Naive thymus-derived CD4-positive, alpha-beta T cell (primary cell): ENCODE measurements at regions not wholly inside any gene's neighbourhood (a gene's known extent, or its start where the extent isn't known, plus 50 kb on each side); places are given as distances from the start of the nearest gene placed in this dataset.

Source experiments
- ATAC-seq: fragments of 150-1000 bp; cut with Tn5 transposase; 2 replicates; pipeline ENCODE4 v1.10.0; 2021; ENCODE audit warnings: mild to moderate bottlenecking, moderate library complexity
- CTCF ChIA-PET: fragments of 350-600 bp; sonication (Branson Sonifier 250); formaldehyde crosslinking; loops from one replicate; lab custom pipeline; 2021; ENCODE audit warnings: antibody characterized with exemption; lab: Charles Lee
- POLR2A ChIA-PET: fragments of 350-600 bp; sonication (Branson Sonifier 250); formaldehyde crosslinking; loops from one replicate; lab custom pipeline; 2021; ENCODE audit warnings: antibody characterized with exemption, inconsistent platforms; lab: Charles Lee
- DNase-seq, 9 donors: peaks; one replicate each; pipeline versions ENCODE4 v3.0.0 to v3.0.0-alpha.2; 2020 to 2022; ENCODE audit warnings: mixed read lengths in 1 of 9
- H3K27ac ChIP-seq: one replicate; pipeline ENCODE4 v1.7.0; 2013; ENCODE audit warnings: mild to moderate bottlenecking, low read depth, low read length, moderate library complexity
- H3K27me3 ChIP-seq, 2 donors: one replicate each; pipeline ENCODE4 v1.7.0; 2013; ENCODE audit warnings: low read length in 2 of 2, mild to moderate bottlenecking in 2 of 2, moderate library complexity in 2 of 2; ENCODE audit not compliant: control insufficient read depth in 2 of 2, insufficient read depth in 2 of 2
- H3K36me3 ChIP-seq, 3 experiments: 1 replicate in 2 of 3; 2 replicates in 1 of 3; pipeline ENCODE4 v1.7.0; 2013; ENCODE audit warnings: low read length in 3 of 3, mild to moderate bottlenecking in 3 of 3, moderate library complexity in 1 of 3; ENCODE audit not compliant: insufficient read depth in 3 of 3, control insufficient read depth in 2 of 3
- H3K4me1 ChIP-seq, 2 donors: one replicate each; pipeline ENCODE4 v1.7.0; 2013; ENCODE audit warnings: low read length in 2 of 2, mild to moderate bottlenecking in 2 of 2, moderate library complexity in 1 of 2; ENCODE audit not compliant: control insufficient read depth in 2 of 2, insufficient read depth in 2 of 2
- H3K4me3 ChIP-seq: 2 replicates; pipeline ENCODE4 v1.7.0; 2013; ENCODE audit warnings: mild to moderate bottlenecking, low read length
- H3K9me3 ChIP-seq, 3 experiments: 1 replicate in 2 of 3; 2 replicates in 1 of 3; pipeline ENCODE4 v1.7.0; 2013; ENCODE audit warnings: low read length in 3 of 3; ENCODE audit not compliant: control insufficient read depth in 2 of 3
- H3K27ac Mint-ChIP-seq, 9 donors: one replicate each; pipeline ENCODE4 v1.8.0; 2020 to 2022; ENCODE audit warnings: mixed read lengths in 9 of 9, mild to moderate bottlenecking in 8 of 9, moderate library complexity in 5 of 9, inconsistent platforms in 2 of 9
- H3K27me3 Mint-ChIP-seq, 5 donors: one replicate each; pipeline ENCODE4 v1.8.0; 2021 to 2022; ENCODE audit warnings: mixed read lengths in 5 of 5, mild to moderate bottlenecking in 1 of 5
- H3K36me3 Mint-ChIP-seq, 5 donors: one replicate each; pipeline ENCODE4 v1.8.0; 2020 to 2022; ENCODE audit warnings: mixed read lengths in 5 of 5, mild to moderate bottlenecking in 3 of 5, inconsistent platforms in 1 of 5
- H3K4me1 Mint-ChIP-seq, 7 donors: one replicate each; pipeline ENCODE4 v1.8.0; 2020 to 2022; ENCODE audit warnings: mixed read lengths in 7 of 7, mild to moderate bottlenecking in 3 of 7, inconsistent platforms in 1 of 7
- H3K4me3 Mint-ChIP-seq, 10 donors: one replicate each; pipeline ENCODE4 v1.8.0; 2020 to 2022; ENCODE audit warnings: mild to moderate bottlenecking in 10 of 10, mixed read lengths in 10 of 10, moderate library complexity in 6 of 10, inconsistent platforms in 2 of 10
- H3K9me3 Mint-ChIP-seq, 11 donors: one replicate each; pipeline ENCODE4 v1.8.0; 2020 to 2022; ENCODE audit warnings: mixed read lengths in 11 of 11, mild to moderate bottlenecking in 4 of 11, inconsistent platforms in 1 of 11, moderate library complexity in 1 of 11
- intact Hi-C, 2 donors: fragments of 100-400 bp; cut with micrococcal nuclease; formaldehyde crosslinking; loops; one replicate each; pipeline ENCODE4 v1.15.1; 2023

DNA sequence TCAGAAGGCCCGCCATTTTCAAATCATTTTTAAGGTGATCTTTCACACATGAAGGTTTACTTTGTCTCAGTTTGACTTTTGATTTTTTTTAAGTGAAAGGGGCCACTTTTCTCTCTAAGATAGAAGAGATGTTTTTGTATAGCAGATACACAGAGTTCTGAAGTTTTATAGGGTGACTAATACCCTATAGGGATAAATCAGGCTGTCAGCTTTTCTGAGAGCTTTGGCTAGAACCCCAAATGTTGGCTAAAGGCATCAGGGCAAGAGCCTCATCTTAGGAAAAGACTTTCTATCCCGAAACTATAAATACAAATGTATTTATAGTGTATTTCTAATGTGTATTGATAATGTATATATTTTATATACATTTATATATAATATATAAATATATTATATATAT lies 181.4 kb downstream of the TBX18 start:
- DNase-seq: no peak
- ChIA-PET CTCF (no interaction called here), POLR2A (no interaction called here)
- no peaks in the 10 kb centered on the region for H3K27me3 ChIP-seq
- H3K4me1 ChIP-seq: no peaks in the 10 kb centered on the region
- no peak overlapping the region for H3K27ac ChIP-seq
- H3K4me1 Mint-ChIP-seq: no peaks in the 10 kb centered on the region
- intact Hi-C loops: loop anchor here in 1 of 2 donors (1.0 kb wide), 1 partner anchor 18 kb away; no protein-coding TSS in a partner anchor
- H3K9me3 Mint-ChIP-seq: peaks cover 0 to 9% (median 3%) of the 10 kb centered on the region in 11 donors
- ATAC-seq: no peak
- no peaks in the 10 kb centered on the region for H3K36me3 Mint-ChIP-seq
- H3K4me3 Mint-ChIP-seq: no peak overlapping the region
- H3K36me3 ChIP-seq: no peaks in the 10 kb centered on the region
- H3K27me3 Mint-ChIP-seq: no peaks in the 10 kb centered on the region
- H3K27ac Mint-ChIP-seq: no peak overlapping the region
- no peak overlapping the region for H3K4me3 ChIP-seq
- no peaks in the 10 kb centered on the region for H3K9me3 ChIP-seq

GRCh38 chr6:84581494-84582259 lies 182.7 kb downstream of the TBX18 start:
- no peak for ATAC-seq
- peaks cover 0 to 9% (median 3%) of the 10 kb centered on the region in 11 donors for H3K9me3 Mint-ChIP-seq
- H3K4me3 ChIP-seq: no peak overlapping the region

GRCh38 chr6:84579404-84579803 lies 185.0 kb downstream of the TBX18 start:
- no peak overlapping the region for H3K27ac ChIP-seq
- CTCF ChIA-PET: no interaction called here
- no peak overlapping the region for H3K4me3 ChIP-seq
- intact Hi-C loops: no loop called here
- no peaks in the 10 kb centered on the region for H3K36me3 Mint-ChIP-seq
- H3K27me3 ChIP-seq: no peaks in the 10 kb centered on the region
- no peak overlapping the region for H3K4me3 Mint-ChIP-seq
- DNase-seq (no peak), ATAC-seq (no peak)
- H3K27ac Mint-ChIP-seq: no peak overlapping the region
- peaks cover 0 to 9% (median 2%) of the 10 kb centered on the region in 11 donors for H3K9me3 Mint-ChIP-seq
- no peaks in the 10 kb centered on the region for H3K36me3 ChIP-seq
- POLR2A ChIA-PET: no interaction called here
- H3K9me3 ChIP-seq: no peaks in the 10 kb centered on the region
- H3K27me3 Mint-ChIP-seq: no peaks in the 10 kb centered on the region
- no peaks in the 10 kb centered on the region for H3K4me1 ChIP-seq
- H3K4me1 Mint-ChIP-seq: peaks cover 0 to 3% (median 0%) of the 10 kb centered on the region in 7 donors

More at GRCh38 chr6:84581494-84582259, 182.7 kb downstream of the TBX18 start:
- intact Hi-C loops: loop anchor here in 1 of 2 donors (1.0 kb wide), 1 partner anchor 20 kb away; no protein-coding TSS in a partner anchor
- Histone ChIP-seq H3K27me3 (no peaks in the 10 kb centered on the region), H3K9me3 (no peaks in the 10 kb centered on the region), H3K4me1 (no peaks in the 10 kb centered on the region), H3K27ac (no peak overlapping the region), H3K36me3 (no peaks in the 10 kb centered on the region)
- Mint-ChIP-seq H3K27me3 (no peaks in the 10 kb centered on the region), H3K27ac (no peak overlapping the region), H3K4me3 (no peak overlapping the region), H3K36me3 (no peaks in the 10 kb centered on the region), H3K4me1 (no peaks in the 10 kb centered on the region)
- POLR2A ChIA-PET: no interaction called here
- CTCF ChIA-PET: no interaction called here
- no peak for DNase-seq

DNA sequence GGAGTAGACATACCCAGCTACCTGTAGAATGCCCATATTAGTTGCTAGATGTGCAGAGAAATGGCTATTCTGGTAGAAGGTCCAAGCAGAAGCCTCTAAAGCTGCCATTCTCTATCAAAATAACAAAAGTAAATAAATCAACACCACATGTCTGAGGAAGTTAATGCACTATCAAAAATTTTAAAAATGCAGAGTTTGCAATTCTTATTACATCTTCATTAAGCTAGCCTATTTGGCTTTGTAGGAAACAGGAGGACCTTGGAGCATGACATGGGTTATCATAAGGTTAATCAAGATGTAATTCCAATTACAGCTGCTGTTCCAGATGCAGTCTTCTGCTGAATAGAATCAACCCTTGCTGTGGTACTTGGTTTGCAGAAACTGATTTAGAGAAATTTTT lies 188.4 kb downstream of the TBX18 start:
- DNase-seq (no peak), ATAC-seq (no peak)
- Histone ChIP-seq H3K9me3 (no peaks in the 10 kb centered on the region), H3K4me1 (no peaks in the 10 kb centered on the region), H3K36me3 (no peaks in the 10 kb centered on the region), H3K27ac (no peak overlapping the region), H3K4me3 (no peak overlapping the region), H3K27me3 (no peaks in the 10 kb centered on the region)
- peaks cover 0 to 3% (median 0%) of the 10 kb centered on the region in 7 donors for H3K4me1 Mint-ChIP-seq
- H3K27me3 Mint-ChIP-seq: no peaks in the 10 kb centered on the region
- POLR2A ChIA-PET: no interaction called here
- intact Hi-C loops: no loop called here
- H3K4me3 Mint-ChIP-seq: no peak overlapping the region
- H3K27ac Mint-ChIP-seq: no peak overlapping the region
- CTCF ChIA-PET: no interaction called here
- no peaks in the 10 kb centered on the region for H3K36me3 Mint-ChIP-seq
- peaks cover 0 to 15% (median 3%) of the 10 kb centered on the region in 11 donors for H3K9me3 Mint-ChIP-seq

GRCh38 chr6:84575264-84575663 lies 189.1 kb downstream of the TBX18 start:
- DNase-seq: no peak
- H3K9me3 Mint-ChIP-seq: peaks cover 0 to 18% (median 3%) of the 10 kb centered on the region in 11 donors
- no peak overlapping the region for H3K4me3 ChIP-seq
- CTCF ChIA-PET: no interaction called here
- intact Hi-C loops: no loop called here
- H3K9me3 ChIP-seq: no peaks in the 10 kb centered on the region
- H3K27me3 Mint-ChIP-seq: no peaks in the 10 kb centered on the region
- no peaks in the 10 kb centered on the region for H3K27me3 ChIP-seq
- peaks cover 0 to 3% (median 0%) of the 10 kb centered on the region in 7 donors for H3K4me1 Mint-ChIP-seq
- no peaks in the 10 kb centered on the region for H3K36me3 Mint-ChIP-seq
- ATAC-seq: no peak
- H3K27ac ChIP-seq: no peak overlapping the region
- no peak overlapping the region for H3K4me3 Mint-ChIP-seq
- H3K36me3 ChIP-seq: no peaks in the 10 kb centered on the region
- H3K4me1 ChIP-seq: no peaks in the 10 kb centered on the region
- no peak overlapping the region for H3K27ac Mint-ChIP-seq
- POLR2A ChIA-PET: no interaction called here

- H3K27me3 Mint-ChIP-seq: no peaks in the 10 kb centered on the region
- no peak overlapping the region for H3K4me3 Mint-ChIP-seq
- no peaks in the 10 kb centered on the region for H3K36me3 ChIP-seq
- DNase-seq (no peak), ATAC-seq (no peak)
- H3K4me3 ChIP-seq: no peak overlapping the region
- no peaks in the 10 kb centered on the region for H3K4me1 Mint-ChIP-seq
- H3K9me3 ChIP-seq: no peaks in the 10 kb centered on the region
- no peak overlapping the region for H3K27ac Mint-ChIP-seq
- POLR2A ChIA-PET: no interaction called here
- CTCF ChIA-PET: no interaction called here
- peaks cover 0 to 39% (median 4%) of the 10 kb centered on the region in 11 donors for H3K9me3 Mint-ChIP-seq
- H3K27ac ChIP-seq: no peak overlapping the region
- no peaks in the 10 kb centered on the region for H3K36me3 Mint-ChIP-seq
- H3K4me1 ChIP-seq: no peaks in the 10 kb centered on the region
- intact Hi-C loops: no loop called here
- H3K27me3 ChIP-seq: no peaks in the 10 kb centered on the region
Measured at GRCh38 chr6:84569882-84570281, 194.5 kb downstream of the TBX18 start.

DNA sequence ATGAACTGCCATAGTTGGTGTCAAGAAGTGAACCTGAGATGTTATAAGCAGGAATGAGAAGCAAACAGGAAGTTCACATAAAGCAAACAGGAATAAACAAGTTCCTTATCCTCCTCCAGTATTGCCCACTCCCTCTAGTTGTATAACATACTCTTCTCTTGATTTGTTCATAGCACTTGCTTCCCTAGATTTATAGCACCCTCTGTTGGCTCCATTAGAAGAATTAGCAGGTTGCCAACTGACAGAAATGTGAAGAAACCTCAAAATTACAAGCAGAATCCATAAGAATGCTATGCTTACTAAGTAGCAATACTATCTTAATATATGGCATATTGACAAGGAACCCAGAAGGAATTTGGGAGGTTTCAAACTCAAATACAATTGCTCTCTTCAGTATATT lies 195.4 kb downstream of the TBX18 start:
- Mint-ChIP-seq H3K27me3 (no peaks in the 10 kb centered on the region), H3K36me3 (no peaks in the 10 kb centered on the region), H3K4me3 (no peak overlapping the region), H3K27ac (no peak overlapping the region), H3K9me3 (peaks cover 2 to 43% (median 4%) of the 10 kb centered on the region in 11 donors), H3K4me1 (no peaks in the 10 kb centered on the region)
- CTCF ChIA-PET: no interaction called here
- intact Hi-C loops: no loop called here
- Histone ChIP-seq H3K9me3 (no peaks in the 10 kb centered on the region), H3K27me3 (no peaks in the 10 kb centered on the region), H3K27ac (no peak overlapping the region), H3K4me1 (no peaks in the 10 kb centered on the region), H3K4me3 (no peak overlapping the region), H3K36me3 (no peaks in the 10 kb centered on the region)
- ATAC-seq (no peak), DNase-seq (no peak)
- POLR2A ChIA-PET: no interaction called here
